HAP-1 (cell line): ENCODE measurements at regions not wholly inside any gene's neighbourhood (a gene's known extent, or its start where the extent isn't known, plus 50 kb on each side); places are given as distances from the start of the nearest gene placed in this dataset.

Experiments
- DNase-seq, 2 experiments: peaks; one replicate each; pipeline ENCODE4 v3.0.0-alpha.2; 2016 to 2020; ENCODE audit warnings: low spot score in 2 of 2
- H3K27me3 ChIP-seq: fragments of 250-450 bp; sonication (Bioruptor Pico); 2 replicates; pipeline ENCODE4 v1.5.1; 2020; ENCODE audit warnings: low read depth, mild to moderate bottlenecking, moderate library complexity
- H3K36me3 ChIP-seq: fragments of 250-450 bp; sonication (Bioruptor Pico); replicated peaks from 2 replicates; pipeline ENCODE4 v1.5.1; 2020; ENCODE audit warnings: mild to moderate bottlenecking
- H3K4me1 ChIP-seq: fragments of 250-450 bp; sonication (Bioruptor Pico); 2 replicates; pipeline ENCODE4 v1.5.1; 2020; ENCODE audit warnings: mild to moderate bottlenecking
- H3K4me3 ChIP-seq: fragments of 250-450 bp; sonication (Bioruptor Pico); 2 replicates; pipeline ENCODE4 v1.5.1; 2020; ENCODE audit warnings: mild to moderate bottlenecking, moderate library complexity
- H3K9me3 ChIP-seq: fragments of 250-450 bp; sonication (Bioruptor Pico); 2 replicates; pipeline ENCODE4 v1.5.1; 2020; ENCODE audit warnings: mild to moderate bottlenecking, moderate library complexity
- in situ Hi-C: fragments of 300-500 bp; cut with MboI; formaldehyde crosslinking; loops from 3 replicates; pipeline ENCODE4 v1.14.3; 2020; ENCODE audit warnings: low sequenced_read_pairs, inconsistent platforms, mixed read lengths

- DNase-seq = no peak
- Histone ChIP-seq H3K4me1 (peaks cover 19% of the 10 kb centered on the region), H3K9me3 (no peaks in the 10 kb centered on the region), H3K27me3 (no peaks in the 10 kb centered on the region), H3K36me3 (no peaks in the 10 kb centered on the region), H3K4me3 (no peak overlapping the region)
- in situ Hi-C loops = no loop called here
Observed at GRCh38 chr14:82403987-82404386, 870.3 kb upstream of the SEL1L start.

DNA sequence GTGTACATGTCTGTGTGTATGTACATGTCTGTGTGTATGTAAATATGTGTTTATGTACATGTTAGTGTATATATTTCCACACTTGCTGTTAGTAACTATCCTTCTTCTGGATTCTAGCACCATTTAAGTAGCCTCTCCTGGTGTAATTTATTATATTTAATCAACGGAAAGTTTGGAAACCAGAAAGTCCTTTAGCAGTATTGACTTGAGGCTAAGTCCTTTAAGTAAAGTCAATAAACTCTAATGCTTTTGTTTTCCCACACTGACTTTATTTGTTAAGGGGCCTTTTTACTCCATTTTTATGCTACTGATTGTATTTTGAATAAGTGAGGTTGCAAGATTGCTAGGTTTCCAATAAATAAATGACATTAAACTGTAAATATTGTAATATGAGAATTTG, 876.4 kb upstream of the SEL1L start:
- Histone ChIP-seq H3K4me1 (peaks cover 33% of the 10 kb centered on the region), H3K36me3 (no peaks in the 10 kb centered on the region), H3K4me3 (no peak overlapping the region), H3K9me3 (no peaks in the 10 kb centered on the region), H3K27me3 (no peaks in the 10 kb centered on the region)
- no peak for DNase-seq
- in situ Hi-C loops = no loop called here

DNA sequence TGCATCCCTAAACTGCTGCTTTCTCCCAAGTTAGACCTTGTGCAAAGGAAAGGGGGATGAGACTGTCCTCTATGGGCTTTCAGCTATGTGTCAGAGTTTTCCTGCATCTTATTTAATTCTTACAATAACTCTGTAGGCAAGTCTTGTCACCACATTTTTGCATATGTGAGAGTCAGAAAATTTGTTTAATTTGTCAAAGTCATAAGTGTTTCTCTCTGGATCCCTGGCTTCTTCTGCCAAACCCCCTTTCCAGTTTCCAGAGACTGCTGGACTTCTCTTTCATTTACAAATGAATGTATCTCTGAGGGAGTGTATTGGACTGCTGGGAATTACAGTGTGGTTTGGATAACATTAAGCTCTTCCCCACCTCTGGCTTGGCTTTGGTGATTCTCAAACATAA, 877.6 kb upstream of the SEL1L start:
- H3K36me3 ChIP-seq = no peaks in the 10 kb centered on the region
- H3K9me3 ChIP-seq = no peaks in the 10 kb centered on the region
- peaks cover 36% of the 10 kb centered on the region for H3K4me1 ChIP-seq
- DNase-seq = peak; percentile 67 to 98
- in situ Hi-C loops = no loop called here
- no peaks in the 10 kb centered on the region for H3K27me3 ChIP-seq
- no peak overlapping the region for H3K4me3 ChIP-seq

DNA sequence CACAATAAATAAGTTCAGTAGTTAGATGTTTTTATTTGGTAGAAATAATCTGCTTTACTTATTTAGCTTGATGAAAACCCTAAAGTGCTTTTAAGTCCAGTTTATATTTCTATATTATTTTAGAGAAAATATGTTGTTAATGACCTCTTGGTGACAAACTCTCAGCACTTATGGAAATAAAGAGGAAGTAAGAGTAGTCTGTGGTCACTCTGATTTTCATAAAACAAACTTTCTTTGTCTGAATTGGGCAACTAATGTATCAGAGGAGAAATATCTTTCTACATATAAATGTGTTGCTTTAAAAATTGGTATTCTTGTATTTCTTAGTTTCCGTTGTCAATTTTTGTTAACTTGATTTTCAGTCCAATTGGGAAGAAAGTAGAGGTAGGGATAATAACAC, 878.9 kb upstream of the SEL1L start:
- Histone ChIP-seq H3K36me3 (no peaks in the 10 kb centered on the region), H3K4me3 (no peak overlapping the region), H3K9me3 (no peaks in the 10 kb centered on the region), H3K4me1 (peaks cover 36% of the 10 kb centered on the region), H3K27me3 (no peaks in the 10 kb centered on the region)
- DNase-seq = no peak
- in situ Hi-C loops = no loop called here

DNA sequence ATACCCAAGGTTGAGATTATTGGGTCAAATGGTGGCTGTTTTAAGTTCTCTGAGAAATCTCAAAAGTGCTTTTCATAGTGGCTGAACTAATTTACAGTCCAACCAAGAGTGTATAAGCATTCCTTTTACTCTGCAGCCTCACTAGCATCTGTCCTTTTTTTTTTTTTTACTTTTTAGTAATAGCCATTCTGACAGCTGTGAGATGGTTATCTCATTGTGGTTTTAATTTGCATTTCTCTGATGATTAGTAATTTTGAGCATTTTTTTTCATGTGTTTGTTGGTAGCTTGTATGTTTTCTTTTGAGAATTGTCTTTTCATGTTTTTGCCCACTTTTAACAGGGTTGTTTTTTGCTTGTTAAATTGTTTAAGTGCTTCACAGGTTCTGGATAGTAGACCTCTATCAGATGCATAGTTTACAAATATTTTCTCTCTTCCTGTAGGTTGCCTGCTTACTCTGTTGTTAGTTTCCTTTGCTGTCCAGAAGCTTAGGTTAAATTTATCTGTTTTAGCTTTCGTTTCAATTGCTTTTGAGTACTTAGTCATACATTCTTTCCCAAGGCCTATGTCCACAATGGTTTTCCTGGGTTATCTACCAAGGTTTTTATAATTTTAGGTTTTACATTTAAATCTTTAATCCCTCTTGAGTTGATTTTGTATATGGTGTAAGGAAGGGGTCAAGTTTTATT, 881.3 kb upstream of the SEL1L start:
- DNase-seq = no peak
- H3K4me1 ChIP-seq = peaks cover 33% of the 10 kb centered on the region
- in situ Hi-C loops = no loop called here
- no peak overlapping the region for H3K4me3 ChIP-seq
- H3K9me3 ChIP-seq = 0 out of 2 replicates have a peak, but pooled peaks cover 10% of the 10 kb centered on the region
- H3K36me3 ChIP-seq = no peaks in the 10 kb centered on the region
- H3K27me3 ChIP-seq = no peaks in the 10 kb centered on the region

DNA sequence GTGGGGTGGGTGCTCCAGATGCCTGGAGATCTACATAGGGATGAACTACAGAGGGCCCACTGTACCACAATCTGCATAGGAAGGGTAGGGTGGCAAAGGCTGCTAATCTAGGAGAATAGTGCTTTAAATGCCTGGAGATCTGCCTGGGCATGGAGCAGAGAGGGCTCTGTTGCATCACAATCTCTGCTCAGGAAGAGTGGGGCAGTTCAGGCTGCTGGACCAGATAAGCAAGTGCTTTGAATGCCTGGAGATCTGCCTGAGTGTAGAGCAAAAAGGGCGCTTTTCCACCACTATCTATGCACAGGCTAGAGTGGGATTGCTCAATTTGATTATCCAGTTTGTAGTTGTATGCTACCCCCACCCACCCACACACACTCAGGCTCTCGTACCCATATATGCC, 886.3 kb upstream of the SEL1L start:
- no peaks in the 10 kb centered on the region for H3K36me3 ChIP-seq
- H3K4me1 ChIP-seq = peaks cover 13% of the 10 kb centered on the region
- no peaks in the 10 kb centered on the region for H3K27me3 ChIP-seq
- H3K4me3 ChIP-seq = no peak overlapping the region
- DNase-seq = no peak
- H3K9me3 ChIP-seq = 0 out of 2 replicates have a peak, but pooled peaks cover 10% of the 10 kb centered on the region
- in situ Hi-C loops = no loop called here

DNA sequence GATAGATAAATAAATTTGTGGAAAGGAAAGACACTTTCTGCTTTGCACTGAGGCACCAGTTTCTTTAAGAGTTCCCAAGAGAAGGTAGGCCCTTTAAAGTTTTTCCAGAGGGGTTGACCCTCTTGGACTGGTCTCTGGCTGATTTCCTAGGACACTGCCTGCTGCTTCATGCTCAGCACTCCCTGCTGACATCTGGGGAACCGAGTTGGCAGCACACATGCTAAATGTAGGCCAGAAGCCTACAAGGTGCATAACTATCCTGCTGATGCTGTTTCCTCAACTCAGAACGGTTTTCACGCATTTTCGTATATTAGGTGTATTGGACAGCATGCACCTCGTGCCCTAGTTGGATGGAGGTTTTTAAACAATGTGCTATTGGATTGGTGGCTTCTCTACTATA, 887.2 kb upstream of the SEL1L start:
- DNase-seq = no peak
- Histone ChIP-seq H3K4me3 (no peak overlapping the region), H3K4me1 (peaks cover 11% of the 10 kb centered on the region), H3K36me3 (no peaks in the 10 kb centered on the region; the same call in 1 of the 2 replicates), H3K9me3 (0 out of 2 replicates have a peak, but pooled peaks cover 10% of the 10 kb centered on the region), H3K27me3 (no peaks in the 10 kb centered on the region)
- in situ Hi-C loops = no loop called here

DNA sequence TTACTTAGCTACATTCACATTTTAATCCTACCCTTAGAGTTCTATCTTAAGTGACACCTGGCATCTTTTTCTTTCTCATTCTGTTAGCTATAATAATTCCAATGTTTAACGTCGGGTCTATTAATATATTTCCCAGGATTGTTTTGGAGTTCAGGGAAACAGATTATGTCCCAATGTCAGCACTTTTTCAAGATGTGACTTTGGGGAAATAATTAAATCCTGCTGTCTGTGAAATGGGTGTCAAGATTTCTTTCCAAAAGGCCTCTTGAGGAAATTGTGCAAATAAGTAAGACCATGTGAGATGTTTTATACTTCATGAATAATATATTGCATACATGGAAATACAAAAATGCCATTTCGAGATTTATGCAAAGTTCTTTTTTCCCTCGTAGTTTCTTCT, 887.6 kb upstream of the SEL1L start:
- 0 out of 2 replicates have a peak, but pooled peaks cover 10% of the 10 kb centered on the region for H3K9me3 ChIP-seq
- H3K4me1 ChIP-seq = peaks cover 11% of the 10 kb centered on the region

GRCh38 chr14:82422230-82422629, 888.6 kb upstream of the SEL1L start:
- in situ Hi-C loops = no loop called here
- H3K27me3 ChIP-seq = no peaks in the 10 kb centered on the region
- no peak for DNase-seq
- 0 out of 2 replicates have a peak, but pooled peaks cover 10% of the 10 kb centered on the region for H3K9me3 ChIP-seq
- no peak overlapping the region for H3K4me3 ChIP-seq
- H3K36me3 ChIP-seq = no peaks in the 10 kb centered on the region; the same call in 1 of the 2 replicates
- peaks cover 11% of the 10 kb centered on the region for H3K4me1 ChIP-seq

More for the DNA sequence above, 887.6 kb upstream of the SEL1L start:
- no peak overlapping the region for H3K4me3 ChIP-seq
- in situ Hi-C loops = no loop called here
- H3K27me3 ChIP-seq = no peaks in the 10 kb centered on the region
- no peak for DNase-seq
- no peaks in the 10 kb centered on the region; the same call in 1 of the 2 replicates for H3K36me3 ChIP-seq

DNA sequence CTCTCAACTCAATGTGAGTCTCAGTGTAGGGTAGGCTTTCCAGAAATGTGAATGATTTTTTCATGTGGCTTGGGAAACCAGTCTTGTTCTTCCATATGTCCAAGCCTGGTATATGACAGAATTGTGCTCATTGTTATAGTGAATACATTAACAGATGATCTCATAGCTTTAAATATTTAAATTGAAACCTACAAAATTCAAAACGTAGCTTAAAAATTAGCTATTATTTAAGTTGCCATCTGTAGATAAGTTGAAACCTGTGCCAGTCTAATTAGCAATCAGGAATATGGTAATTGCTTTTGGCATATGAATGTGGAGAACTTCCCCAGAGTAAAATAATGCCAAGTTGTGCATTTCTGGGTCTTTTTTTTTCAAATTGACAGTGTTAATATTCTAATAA, 891.6 kb upstream of the SEL1L start:
- in situ Hi-C loops = no loop called here
- Histone ChIP-seq H3K36me3 (no peaks in the 10 kb centered on the region; the same call in 1 of the 2 replicates), H3K4me3 (no peak overlapping the region), H3K9me3 (no peaks in the 10 kb centered on the region), H3K4me1 (peaks cover 20% of the 10 kb centered on the region), H3K27me3 (no peaks in the 10 kb centered on the region)
- no peak for DNase-seq

DNA sequence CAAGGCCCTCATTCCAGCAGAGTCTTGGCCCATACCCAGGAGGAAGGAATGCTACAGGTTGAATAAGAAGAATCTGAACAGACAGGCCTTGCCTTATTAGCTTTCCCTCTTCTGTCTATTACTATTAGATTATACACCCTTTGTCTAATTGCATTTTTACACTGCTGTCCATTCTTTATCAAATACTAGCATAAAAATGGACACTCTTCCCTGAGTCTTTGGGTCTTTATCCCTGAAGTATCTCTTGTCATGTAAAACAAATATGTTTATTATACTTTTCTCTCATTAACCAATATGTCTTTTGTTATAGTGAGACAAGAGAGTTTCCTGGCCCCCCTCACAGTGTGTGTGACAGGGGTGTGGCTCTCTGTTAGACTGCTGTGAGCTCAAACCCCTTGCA, 897.4 kb upstream of the SEL1L start:
- Histone ChIP-seq H3K4me3 (no peak overlapping the region), H3K4me1 (peaks cover 48% of the 10 kb centered on the region), H3K9me3 (no peaks in the 10 kb centered on the region), H3K27me3 (no peaks in the 10 kb centered on the region), H3K36me3 (no peaks in the 10 kb centered on the region)
- peak; percentile 86 to 95 for DNase-seq
- in situ Hi-C loops = no loop called here

DNA sequence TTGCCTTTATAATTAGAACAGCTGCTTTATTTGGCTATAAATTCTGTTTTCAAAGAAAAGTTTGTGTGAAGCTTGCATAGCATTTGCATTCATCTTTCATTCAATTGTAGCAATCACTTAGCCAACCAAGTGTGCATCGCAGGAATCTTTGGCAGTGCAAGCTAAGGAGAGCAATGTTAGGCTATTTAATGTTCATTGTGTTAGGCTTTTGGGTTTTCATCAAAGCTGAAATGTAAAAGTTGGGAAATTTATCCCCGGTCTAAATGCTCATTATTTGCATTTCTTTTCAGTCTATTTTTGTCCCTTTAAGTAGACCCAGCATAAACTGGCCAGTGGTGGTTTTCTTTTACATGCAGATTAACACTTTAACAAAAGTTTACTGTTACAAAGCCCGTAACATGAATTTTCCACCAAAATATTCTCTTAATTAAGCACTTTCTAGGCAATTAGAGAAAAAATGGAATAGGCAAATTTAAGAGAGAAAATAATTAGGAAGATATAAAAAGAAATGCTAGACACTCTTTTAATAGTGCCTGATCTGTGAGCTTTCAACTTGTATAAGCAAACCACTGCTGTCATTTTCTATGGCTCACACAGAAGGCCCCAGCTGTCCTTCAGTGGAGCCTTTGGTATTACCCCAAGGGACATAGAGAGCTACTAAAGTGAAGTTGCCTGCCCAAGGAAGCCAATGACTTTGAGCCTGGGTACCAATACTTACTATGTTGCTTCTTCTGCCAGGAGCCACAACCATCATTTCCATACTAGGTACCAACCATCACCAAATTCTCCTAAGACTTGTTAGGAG, 898.9 kb upstream of the SEL1L start:
- no peak overlapping the region for H3K4me3 ChIP-seq
- in situ Hi-C loops = no loop called here
- peak; percentile 71 to 99 for DNase-seq

GRCh38 chr14:82438436-82438835, 904.8 kb upstream of the SEL1L start:
- Histone ChIP-seq H3K36me3 (no peaks in the 10 kb centered on the region), H3K9me3 (no peaks in the 10 kb centered on the region; the same call in 1 of the 2 replicates), H3K27me3 (no peaks in the 10 kb centered on the region), H3K4me1 (peaks cover 11% of the 10 kb centered on the region), H3K4me3 (no peak overlapping the region)
- no peak for DNase-seq
- in situ Hi-C loops = no loop called here

More for the DNA sequence above, 898.9 kb upstream of the SEL1L start:
- Histone ChIP-seq H3K36me3 (no peaks in the 10 kb centered on the region), H3K9me3 (no peaks in the 10 kb centered on the region; the same call in 1 of the 2 replicates), H3K27me3 (no peaks in the 10 kb centered on the region), H3K4me1 (peaks cover 48% of the 10 kb centered on the region)

GRCh38 chr14:82441270-82441669, 907.6 kb upstream of the SEL1L start:
- in situ Hi-C loops = no loop called here
- H3K4me3 ChIP-seq = no peak overlapping the region
- no peaks in the 10 kb centered on the region for H3K36me3 ChIP-seq
- DNase-seq = no peak
- no peaks in the 10 kb centered on the region; the same call in 1 of the 2 replicates for H3K4me1 ChIP-seq
- H3K9me3 ChIP-seq = no peaks in the 10 kb centered on the region; the same call in 1 of the 2 replicates
- no peaks in the 10 kb centered on the region for H3K27me3 ChIP-seq
